Upper lobe of right lung (tissue), 1 donor: ENCODE measurements at regions not wholly inside any gene's neighbourhood (a gene's known extent, or its start where the extent isn't known, plus 50 kb on each side); places are given as distances from the start of the nearest gene placed in this dataset.

Source experiments
- ATAC-seq: fragments of 200-7000 bp; cut with Tn5 transposase; one replicate; pipeline ENCODE4 v1.9.1; 2020; ENCODE audit warnings: mild to moderate bottlenecking, moderate library complexity
- DNase-seq: peaks from one replicate; pipeline ENCODE4 v3.0.0-alpha.2; 2020
- H3K27ac ChIP-seq: fragments of 200-600 bp; one replicate; pipeline ENCODE4 v1.8.0; 2022
- H3K27me3 ChIP-seq: fragments of 200-600 bp; one replicate; pipeline ENCODE4 v1.8.0; 2022; ENCODE audit warnings: mild to moderate bottlenecking
- H3K36me3 ChIP-seq: fragments of 200-600 bp; one replicate; pipeline ENCODE4 v1.8.0; 2022
- H3K4me1 ChIP-seq: fragments of 200-600 bp; one replicate; pipeline ENCODE4 v1.8.0; 2022
- H3K4me3 ChIP-seq: fragments of 200-600 bp; one replicate; pipeline ENCODE4 v1.8.0; 2022; ENCODE audit warnings: mild to moderate bottlenecking
- H3K9me3 ChIP-seq: fragments of 200-600 bp; one replicate; pipeline ENCODE4 v1.8.0; 2022
- intact Hi-C: fragments of 100-400 bp; cut with DNase I; formaldehyde crosslinking; loops from one replicate; pipeline ENCODE4 v1.11.0; 2022
- TF ChIP-seq, protein P1 (sequence below): fragments of 200-600 bp; IDR thresholded peaks from one replicate; pipeline ENCODE4 v1.8.0; 2022; ENCODE audit warnings: antibody characterized with exemption
- donor health status: DM: no; HTN: yes; CAD: no; lungs with severe emphysema.

DNA sequence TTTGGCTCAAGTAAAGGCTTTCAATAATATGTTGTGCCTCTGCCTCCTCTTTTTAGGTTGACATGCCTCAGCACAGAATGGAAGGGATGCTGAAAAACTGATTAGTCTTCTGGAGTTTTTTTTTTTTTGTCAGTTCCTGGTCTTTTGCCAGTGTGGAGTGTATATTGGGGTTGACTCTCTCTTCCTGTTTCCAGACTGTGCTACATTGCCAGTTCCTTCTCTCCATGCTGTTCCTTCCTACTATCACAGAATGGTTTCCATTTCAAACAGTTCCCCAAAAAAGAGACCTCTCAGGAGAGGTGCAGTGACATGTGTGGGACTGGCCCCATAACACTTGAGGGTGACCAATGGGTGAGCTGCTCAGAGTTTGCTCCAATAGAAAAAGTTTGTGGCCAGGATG, 101.7 kb upstream of the ETV3 start:
- TF ChIP-seq, protein P1, sequence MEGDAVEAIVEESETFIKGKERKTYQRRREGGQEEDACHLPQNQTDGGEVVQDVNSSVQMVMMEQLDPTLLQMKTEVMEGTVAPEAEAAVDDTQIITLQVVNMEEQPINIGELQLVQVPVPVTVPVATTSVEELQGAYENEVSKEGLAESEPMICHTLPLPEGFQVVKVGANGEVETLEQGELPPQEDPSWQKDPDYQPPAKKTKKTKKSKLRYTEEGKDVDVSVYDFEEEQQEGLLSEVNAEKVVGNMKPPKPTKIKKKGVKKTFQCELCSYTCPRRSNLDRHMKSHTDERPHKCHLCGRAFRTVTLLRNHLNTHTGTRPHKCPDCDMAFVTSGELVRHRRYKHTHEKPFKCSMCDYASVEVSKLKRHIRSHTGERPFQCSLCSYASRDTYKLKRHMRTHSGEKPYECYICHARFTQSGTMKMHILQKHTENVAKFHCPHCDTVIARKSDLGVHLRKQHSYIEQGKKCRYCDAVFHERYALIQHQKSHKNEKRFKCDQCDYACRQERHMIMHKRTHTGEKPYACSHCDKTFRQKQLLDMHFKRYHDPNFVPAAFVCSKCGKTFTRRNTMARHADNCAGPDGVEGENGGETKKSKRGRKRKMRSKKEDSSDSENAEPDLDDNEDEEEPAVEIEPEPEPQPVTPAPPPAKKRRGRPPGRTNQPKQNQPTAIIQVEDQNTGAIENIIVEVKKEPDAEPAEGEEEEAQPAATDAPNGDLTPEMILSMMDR: no peak
- no peak overlapping the region for H3K4me3 ChIP-seq
- H3K27me3 ChIP-seq: no peaks in the 10 kb centered on the region
- DNase-seq (no peak), ATAC-seq (peak; percentile 54)
- no peaks in the 10 kb centered on the region for H3K36me3 ChIP-seq
- H3K4me1 ChIP-seq: no peaks in the 10 kb centered on the region
- H3K9me3 ChIP-seq: no peaks in the 10 kb centered on the region
- H3K27ac ChIP-seq: no peak overlapping the region
- intact Hi-C loops: no loop called here

DNA sequence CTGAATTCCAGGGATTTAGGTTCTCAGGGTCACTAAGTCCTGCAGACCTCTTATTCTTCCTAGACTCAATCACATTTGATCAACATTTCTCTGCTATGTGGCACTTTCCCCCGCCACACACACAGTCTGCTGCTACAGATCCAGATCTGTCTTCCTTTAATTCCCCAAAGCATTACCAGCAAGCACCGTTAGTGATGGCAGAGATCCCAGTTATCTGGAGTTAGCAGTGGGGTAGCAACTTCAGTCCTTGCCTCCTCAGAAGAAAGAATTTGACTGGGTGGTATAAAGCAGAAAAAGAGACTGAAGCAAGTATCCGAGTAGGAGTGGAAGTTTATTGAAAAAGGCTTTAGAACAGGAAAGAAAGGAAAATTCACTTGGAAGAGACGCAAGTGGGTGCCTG, 100.4 kb upstream of the ETV3 start:
- H3K4me1 ChIP-seq: no peaks in the 10 kb centered on the region
- H3K27me3 ChIP-seq: no peaks in the 10 kb centered on the region
- H3K27ac ChIP-seq: no peak overlapping the region
- DNase-seq (no peak), ATAC-seq (no peak)
- intact Hi-C loops: no loop called here
- H3K9me3 ChIP-seq: no peaks in the 10 kb centered on the region
- TF ChIP-seq, protein P1: no peak
- H3K4me3 ChIP-seq: no peak overlapping the region
- no peaks in the 10 kb centered on the region for H3K36me3 ChIP-seq

DNA sequence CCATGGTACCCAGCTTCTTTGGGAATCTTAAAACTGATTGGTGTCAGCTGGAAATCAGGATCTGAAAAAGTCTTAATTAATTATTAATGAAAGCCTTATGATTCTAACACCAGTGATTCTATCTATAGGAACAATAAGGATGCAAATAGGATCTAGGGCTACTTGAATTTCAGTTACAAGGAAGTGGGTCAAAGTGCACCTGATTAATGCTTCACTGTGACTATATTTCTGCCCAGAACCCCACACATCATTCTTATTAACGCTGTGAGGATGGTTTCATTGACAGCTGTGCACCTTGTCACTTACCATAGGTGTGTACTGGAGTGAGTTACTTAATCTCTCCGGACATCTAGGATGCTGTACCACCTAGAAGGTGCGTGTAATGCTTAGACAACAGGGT, 99.8 kb upstream of the ETV3 start:
- no peak for ATAC-seq
- intact Hi-C loops: no loop called here

GRCh38 chr1:157237522-157237921, 99.3 kb upstream of the ETV3 start:
- TF ChIP-seq, protein P1: no peak
- intact Hi-C loops: no loop called here
- no peaks in the 10 kb centered on the region for H3K4me1 ChIP-seq
- H3K27ac ChIP-seq: no peak overlapping the region
- DNase-seq (no peak), ATAC-seq (no peak)
- H3K4me3 ChIP-seq: no peak overlapping the region
- H3K9me3 ChIP-seq: no peaks in the 10 kb centered on the region
- H3K27me3 ChIP-seq: no peaks in the 10 kb centered on the region
- no peaks in the 10 kb centered on the region for H3K36me3 ChIP-seq

More for the DNA sequence above, 99.8 kb upstream of the ETV3 start:
- no peaks in the 10 kb centered on the region for H3K4me1 ChIP-seq
- no peaks in the 10 kb centered on the region for H3K9me3 ChIP-seq
- H3K36me3 ChIP-seq: no peaks in the 10 kb centered on the region
- DNase-seq: no peak
- TF ChIP-seq, protein P1: no peak
- no peak overlapping the region for H3K27ac ChIP-seq
- no peak overlapping the region for H3K4me3 ChIP-seq
- no peaks in the 10 kb centered on the region for H3K27me3 ChIP-seq

- no peak overlapping the region for H3K27ac ChIP-seq
- intact Hi-C loops: no loop called here
- no peak for ATAC-seq
- no peaks in the 10 kb centered on the region for H3K27me3 ChIP-seq
- H3K9me3 ChIP-seq: no peaks in the 10 kb centered on the region
- no peak overlapping the region for H3K4me3 ChIP-seq
- TF ChIP-seq, protein P1: no peak
- no peaks in the 10 kb centered on the region for H3K4me1 ChIP-seq
- DNase-seq: no peak
- no peaks in the 10 kb centered on the region for H3K36me3 ChIP-seq
Measured at GRCh38 chr1:157236072-157236471, 97.9 kb upstream of the ETV3 start.

- intact Hi-C loops: no loop called here
Measured at GRCh38 chr1:157235307-157235706, 97.1 kb upstream of the ETV3 start.

More at GRCh38 chr1:157235307-157235706, 97.1 kb upstream of the ETV3 start:
- Histone ChIP-seq H3K36me3 (no peaks in the 10 kb centered on the region), H3K9me3 (no peaks in the 10 kb centered on the region), H3K4me1 (no peaks in the 10 kb centered on the region), H3K27ac (no peak overlapping the region), H3K4me3 (no peak overlapping the region), H3K27me3 (no peaks in the 10 kb centered on the region)
- TF ChIP-seq, protein P1: no peak
- DNase-seq (no peak), ATAC-seq (no peak)
